HG02938 (cell line): ENCODE measurements at regions not wholly inside any gene's neighbourhood (a gene's known extent, or its start where the extent isn't known, plus 50 kb on each side); places are given as distances from the start of the nearest gene placed in this dataset.

ENCODE experiments used
- ATAC-seq: cut with Tn5 transposase; IDR thresholded peaks from one replicate; pipeline ENCODE4 v1.9.1; 2021; ENCODE audit warnings: mild to moderate bottlenecking, moderate library complexity; ENCODE audit not compliant: unreplicated experiment

DNA sequence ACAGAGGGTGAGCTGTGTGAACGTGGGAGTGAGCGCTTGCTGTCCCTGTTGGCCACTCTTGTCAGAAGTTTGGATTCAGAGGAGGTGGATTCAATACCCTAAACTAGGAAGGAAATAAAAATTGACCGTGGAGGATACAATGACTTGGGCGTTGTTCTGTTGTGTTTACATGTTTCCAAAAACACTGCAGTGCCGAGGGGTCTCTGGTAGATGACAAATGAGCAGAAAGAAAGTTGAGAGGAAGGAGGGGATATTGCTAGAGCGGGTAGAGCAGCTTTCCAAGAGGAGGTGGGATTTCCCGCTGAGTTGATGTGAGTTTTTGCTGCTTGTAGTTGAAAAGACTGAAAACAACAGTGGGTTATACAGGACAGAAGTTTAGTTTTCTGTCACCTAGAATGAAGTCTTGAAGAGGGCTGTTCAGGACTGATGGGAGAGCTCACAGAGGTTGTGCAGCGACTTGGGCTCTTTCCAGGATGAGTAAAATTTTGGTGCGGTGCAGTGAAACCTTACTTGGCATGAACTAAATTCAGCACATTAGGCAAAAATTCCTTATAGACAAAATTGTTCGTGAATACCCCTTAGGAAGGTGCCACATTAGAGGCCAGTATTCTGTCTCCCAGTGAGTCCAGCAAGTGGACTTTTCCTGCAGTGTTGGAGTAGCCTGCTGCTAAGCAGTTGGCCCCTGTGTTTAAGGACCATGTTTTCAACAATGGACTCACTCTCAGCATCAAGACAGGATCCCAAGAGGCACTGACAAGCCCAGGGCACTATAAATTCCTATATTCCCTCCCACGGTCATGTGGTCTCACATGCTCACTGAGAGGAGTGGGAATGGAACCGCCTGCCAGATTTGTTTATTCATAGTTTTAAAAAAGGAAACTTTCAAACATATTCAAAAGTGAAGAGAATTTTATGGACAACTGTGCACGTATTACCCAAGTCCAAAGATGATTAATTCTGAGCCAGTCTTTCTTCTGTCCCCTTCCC, 435.0 kb upstream of the C2CD4B start:
- no peak for ATAC-seq

DNA sequence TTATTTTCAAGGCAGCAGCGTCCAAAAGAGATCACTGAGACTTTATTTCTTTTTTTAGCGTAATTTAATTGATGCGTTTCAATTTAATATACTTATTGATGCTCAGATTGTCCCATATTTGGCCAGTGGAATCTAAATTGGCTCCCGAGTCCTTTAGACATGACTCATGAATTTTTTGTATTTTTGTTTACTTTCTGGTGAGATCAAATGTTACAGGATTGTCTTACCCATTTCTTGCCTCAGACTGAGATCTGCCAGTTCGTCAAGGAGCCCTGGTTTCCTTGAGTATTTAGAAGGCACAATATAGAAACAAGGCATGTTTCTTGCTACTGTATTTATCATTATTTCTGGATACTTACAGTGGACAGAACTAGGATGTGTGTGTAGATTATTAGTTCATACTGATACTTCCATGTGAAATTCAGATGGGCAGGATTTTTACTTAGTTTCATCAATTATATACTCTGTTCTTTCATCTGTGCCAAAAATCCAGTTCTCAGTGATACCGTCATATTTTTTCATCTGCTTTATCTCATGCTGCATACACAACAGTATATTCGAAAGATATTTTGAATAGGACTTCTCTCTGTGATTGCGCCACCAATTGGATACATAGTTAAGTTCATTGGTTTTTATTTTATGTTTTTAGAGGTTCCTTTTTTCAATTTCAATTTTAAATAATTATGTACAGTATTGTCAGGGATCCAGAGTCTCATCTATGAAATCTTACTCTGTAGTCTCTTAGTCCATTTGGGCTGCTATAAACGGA, 436.9 kb upstream of the C2CD4B start:
- ATAC-seq: no peak

- ATAC-seq: no peak
These were observed 438.7 kb upstream of the C2CD4B start for GRCh38 chr15:62603742-62604141.

GRCh38 chr15:62605282-62605681, 437.3 kb upstream of the TPM1 start:
- ATAC-seq: no peak

DNA sequence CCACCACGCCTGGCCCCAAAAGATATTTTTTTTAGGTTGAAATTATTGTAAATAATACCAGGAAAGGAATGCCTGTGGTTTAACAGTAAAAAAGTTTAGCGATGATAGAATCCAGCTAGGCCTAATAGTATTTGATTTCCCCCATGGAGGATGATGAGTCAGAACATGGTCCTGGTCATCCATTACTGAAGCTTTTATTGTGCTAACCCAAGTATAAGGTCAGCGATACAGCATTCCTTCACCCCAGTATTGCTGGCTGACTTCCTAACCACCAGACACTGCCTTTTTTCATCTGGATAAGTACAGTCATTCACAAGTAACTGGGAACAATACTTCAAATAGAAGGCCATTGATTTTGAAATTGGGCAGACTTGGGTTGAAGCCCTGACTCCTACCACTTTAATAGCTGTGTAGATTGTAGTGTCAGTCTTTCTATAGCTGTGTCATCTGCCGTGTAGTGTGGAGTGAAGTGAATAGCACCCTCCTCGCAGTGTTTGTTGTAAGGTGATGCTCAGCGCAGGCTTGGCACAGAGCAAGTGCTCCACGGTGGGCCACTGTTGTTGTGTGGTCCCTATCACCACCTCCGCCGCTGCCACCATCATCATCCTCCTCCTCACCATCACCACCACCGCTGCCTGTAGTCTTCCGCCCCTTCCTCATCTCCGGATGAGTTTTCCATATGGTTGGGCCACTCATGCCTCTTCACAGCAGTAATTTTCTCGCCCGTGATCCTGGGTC, 436.0 kb upstream of the TPM1 start:
- no peak for ATAC-seq

DNA sequence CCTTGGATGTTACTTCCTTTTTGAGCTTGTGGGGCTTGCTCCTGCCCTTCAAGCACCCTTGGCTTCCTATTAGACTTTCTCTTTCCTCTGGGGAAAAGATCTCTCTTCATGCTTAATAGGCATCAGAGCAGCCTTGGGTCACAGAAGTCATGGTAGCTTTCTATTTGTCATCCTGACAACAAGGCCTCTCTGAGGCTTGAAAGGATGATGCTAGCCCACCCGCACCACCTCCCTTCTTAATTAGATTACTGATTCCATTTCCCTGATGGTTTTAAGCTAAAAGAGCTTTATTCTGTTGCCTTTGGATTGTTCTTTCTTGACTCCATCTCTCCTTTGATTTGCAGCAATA, 435.5 kb upstream of the TPM1 start:
- ATAC-seq: no peak

DNA sequence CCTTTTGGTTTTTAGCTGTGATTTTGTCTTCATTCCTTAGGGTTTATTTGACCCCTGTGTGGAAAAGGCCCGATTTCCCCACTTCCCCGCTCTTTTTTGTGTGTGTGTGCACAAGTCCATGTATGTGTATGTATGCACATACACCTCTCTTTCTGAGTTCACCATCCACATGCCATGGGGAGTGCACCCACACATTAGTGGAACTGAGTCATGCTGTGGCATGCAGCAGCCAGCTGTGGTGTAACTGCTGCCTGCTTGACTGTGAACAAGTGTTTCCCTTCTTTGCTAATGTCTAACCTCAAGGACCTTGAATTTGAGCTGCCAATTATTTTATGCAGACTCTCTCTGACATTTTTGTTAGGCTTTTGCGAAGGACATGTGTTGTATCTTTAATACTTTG, 434.9 kb upstream of the TPM1 start:
- no peak for ATAC-seq

DNA sequence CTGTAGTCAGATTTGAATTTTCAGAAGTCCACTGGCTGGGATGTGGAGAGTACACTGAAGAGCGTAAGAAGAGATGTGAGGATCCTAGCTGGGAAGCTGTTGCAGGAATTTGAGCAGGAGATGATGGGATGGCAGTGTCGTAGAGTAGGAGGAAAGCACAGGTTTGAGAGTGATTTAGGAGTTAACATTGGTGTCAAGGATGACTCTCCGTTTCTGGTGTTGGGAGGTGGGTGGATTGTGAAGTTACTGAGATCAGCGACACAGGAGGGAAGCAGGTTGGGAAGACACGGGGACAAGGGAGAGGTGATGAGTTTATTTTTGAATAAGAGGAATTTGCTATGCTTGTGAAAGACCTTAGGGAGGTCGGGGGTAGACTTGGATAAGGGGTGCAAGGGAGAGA, 434.2 kb upstream of the TPM1 start:
- no peak for ATAC-seq

DNA sequence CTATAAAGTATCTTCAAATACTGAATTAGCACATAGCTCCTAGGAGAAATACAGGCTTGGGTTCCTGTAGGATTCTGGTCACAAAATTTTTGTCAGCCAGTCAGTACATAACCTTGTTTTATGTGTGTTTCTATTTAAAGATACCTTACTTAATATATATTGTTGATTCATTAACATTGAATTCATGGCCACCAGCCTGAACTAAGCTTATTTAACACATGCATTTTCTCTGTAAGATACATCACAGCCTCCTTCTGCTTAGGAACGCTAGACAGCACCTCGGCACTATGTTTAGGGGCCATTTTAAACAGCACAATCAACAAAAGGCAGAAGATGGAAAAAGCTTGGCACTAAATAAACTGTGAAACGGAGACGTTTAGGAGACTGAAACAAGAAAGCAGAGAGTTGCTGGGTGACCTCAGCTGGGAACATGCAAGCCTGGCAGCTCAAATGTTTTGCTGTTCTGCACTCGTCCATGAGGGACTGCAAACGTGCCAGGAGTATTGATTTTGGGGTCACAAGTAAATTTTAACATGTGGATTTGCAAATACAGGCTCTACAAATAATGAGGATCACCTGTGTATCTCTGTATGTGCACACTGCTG, 432.2 kb upstream of the TPM1 start:
- ATAC-seq: no peak

DNA sequence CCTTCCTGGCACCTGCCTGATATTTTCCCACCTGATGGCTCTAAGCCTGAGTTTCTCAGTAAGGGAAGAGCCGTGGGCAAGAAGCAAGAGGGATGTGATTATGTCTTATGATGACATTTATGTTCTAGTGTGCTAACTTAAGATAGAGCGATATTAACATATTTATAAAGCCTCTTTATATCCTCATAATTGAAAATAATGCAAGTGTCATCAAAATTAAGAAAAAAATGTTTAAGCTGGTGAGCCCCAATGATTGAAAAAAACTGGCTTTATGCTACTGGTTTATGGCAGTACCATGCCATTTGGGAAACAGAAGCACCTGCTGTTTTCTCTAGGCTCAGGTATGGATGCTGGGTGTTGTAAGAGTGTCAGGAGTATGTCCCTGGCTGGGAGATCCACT, 431.5 kb upstream of the TPM1 start:
- no peak for ATAC-seq

- no peak for ATAC-seq
These were observed 430.3 kb upstream of the TPM1 start for GRCh38 chr15:62612183-62612733.

DNA sequence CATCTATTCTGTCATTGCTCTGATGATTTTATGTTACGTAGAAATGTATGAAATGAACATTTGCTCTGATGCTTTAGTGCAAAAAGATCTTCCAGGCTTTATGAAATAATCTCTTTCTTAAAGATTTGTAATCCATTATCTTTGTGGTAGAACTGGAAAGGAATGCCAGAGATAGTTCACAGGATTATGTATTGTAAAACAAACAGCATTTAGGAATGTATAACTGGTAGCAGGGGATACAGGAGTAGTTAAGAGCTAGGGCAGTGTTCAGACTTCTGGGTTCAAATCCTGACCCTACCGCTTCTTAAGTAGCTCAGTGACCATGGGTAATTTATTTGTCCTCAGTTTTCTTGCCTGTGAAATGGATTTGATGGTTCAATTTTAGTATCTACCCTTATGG, 429.8 kb upstream of the TPM1 start:
- no peak for ATAC-seq

- ATAC-seq: no peak
These were observed 425.8 kb upstream of the TPM1 start for GRCh38 chr15:62616746-62617145.

- no peak for ATAC-seq
These were observed 424.8 kb upstream of the TPM1 start for GRCh38 chr15:62617741-62618140.

- no peak for ATAC-seq
These were observed 424.1 kb upstream of the TPM1 start for GRCh38 chr15:62618432-62618831.

DNA sequence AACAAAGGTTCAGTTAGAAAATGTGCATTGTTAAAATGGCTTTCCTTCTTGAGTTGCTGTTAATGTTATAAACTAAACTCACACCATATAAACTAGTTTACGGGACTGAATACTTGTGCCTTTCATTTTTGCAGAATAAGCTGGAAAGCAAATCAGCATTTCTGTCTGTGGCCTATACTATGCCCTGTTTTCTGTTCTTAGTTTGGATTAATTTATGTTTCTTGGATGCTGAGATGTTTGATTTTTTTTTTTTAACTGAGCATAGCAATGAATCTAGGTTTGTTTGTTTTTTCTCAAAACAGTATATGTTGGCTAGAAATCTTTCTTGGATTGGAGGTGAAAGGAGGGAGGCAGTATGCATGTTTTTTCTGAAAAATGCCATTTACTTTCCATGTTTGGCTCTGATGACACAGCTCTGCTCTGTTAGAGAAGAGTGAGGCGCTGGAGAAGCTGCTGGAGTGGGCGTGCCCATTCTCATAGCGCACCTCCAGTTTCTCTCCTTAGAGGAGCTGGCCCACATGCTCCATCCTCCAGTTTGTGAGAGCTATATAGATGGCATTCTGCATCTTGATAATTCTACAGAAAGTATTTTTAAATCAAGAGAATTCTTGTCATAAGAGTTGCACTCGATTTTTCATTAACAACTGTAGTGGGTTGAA, 423.6 kb upstream of the TPM1 start:
- ATAC-seq: no peak

GRCh38 chr15:62619526-62619925, 423.0 kb upstream of the TPM1 start:
- ATAC-seq: no peak

GRCh38 chr15:62622775-62623174, 419.8 kb upstream of the TPM1 start:
- ATAC-seq: no peak

DNA sequence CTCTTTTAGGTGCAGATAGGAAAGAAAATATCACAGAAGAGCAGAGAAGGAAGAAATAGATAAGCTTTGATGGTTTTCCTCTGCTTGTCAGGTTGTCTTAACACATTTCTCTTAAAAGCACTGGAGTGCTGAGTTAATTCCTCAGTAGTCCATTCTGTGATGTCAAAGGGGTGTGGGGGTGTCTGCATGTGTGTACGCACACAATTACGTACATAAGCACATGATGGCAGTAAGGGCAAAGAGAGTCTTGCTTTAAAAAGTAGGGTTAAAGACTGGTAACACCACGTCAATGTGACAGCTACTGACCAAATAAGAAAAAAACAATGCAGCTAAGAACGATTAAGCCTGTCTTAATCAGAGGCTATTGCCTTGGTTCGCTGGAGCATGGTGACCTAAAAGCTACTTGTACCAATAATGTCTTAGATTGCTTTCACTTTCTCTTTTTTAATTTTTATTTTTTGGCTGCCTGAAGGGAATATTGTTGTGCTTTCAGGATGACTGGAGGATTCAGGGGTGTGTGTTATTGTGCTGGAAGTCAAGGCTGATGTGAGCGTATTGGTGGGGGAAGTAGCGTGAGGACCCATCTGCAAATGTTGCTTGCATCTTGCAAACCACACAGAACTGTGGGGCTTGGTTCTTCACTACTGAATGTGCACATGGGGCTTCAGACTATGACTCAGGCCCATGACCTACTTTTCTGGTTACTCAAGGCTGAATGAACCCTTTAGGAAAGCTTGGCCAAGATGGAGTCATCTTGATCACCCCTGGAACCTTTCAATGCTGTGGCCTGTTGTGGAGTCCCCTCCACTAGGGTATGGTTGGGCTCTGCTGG, 417.8 kb upstream of the TPM1 start:
- ATAC-seq: no peak
